DND-41 (cell line): ENCODE measurements at regions not wholly inside any gene's neighbourhood (a gene's known extent, or its start where the extent isn't known, plus 50 kb on each side); places are given as distances from the start of the nearest gene placed in this dataset.

Experiments
- ATAC-seq: fragments of 200-7000 bp; cut with Tn5 transposase; 3 replicates; pipeline ENCODE4 v1.9.1; 2021; ENCODE audit warnings: low read depth; ENCODE audit not compliant: insufficient read depth
- DNase-seq: peaks from one replicate; pipeline ENCODE4 v3.0.0-alpha.2; 2020
- H2AFZ ChIP-seq: 2 replicates; pipeline ENCODE4 v1.6.0; 2012; ENCODE audit warnings: low read depth, low read length
- H3K27ac ChIP-seq: 2 replicates; pipeline ENCODE4 v1.5.1; 2012; ENCODE audit warnings: low read length, inconsistent platforms
- H3K27me3 ChIP-seq: fragments of 200-600 bp; sonication (generic); 2 replicates; pipeline ENCODE4 v1.6.0; 2012; ENCODE audit warnings: low read length, mild to moderate bottlenecking, inconsistent platforms; ENCODE audit not compliant: insufficient read depth, poor library complexity
- H3K36me3 ChIP-seq: 2 replicates; pipeline ENCODE4 v1.5.1; 2012; ENCODE audit warnings: low read length, inconsistent platforms; ENCODE audit not compliant: insufficient read depth
- H3K4me1 ChIP-seq: 2 replicates; pipeline ENCODE4 v1.5.1; 2012; ENCODE audit warnings: mild to moderate bottlenecking, low read length; ENCODE audit not compliant: insufficient read depth
- H3K4me2 ChIP-seq: 2 replicates; pipeline ENCODE4 v1.6.0; 2012; ENCODE audit warnings: mild to moderate bottlenecking, moderate library complexity, low read length, inconsistent platforms; ENCODE audit not compliant: insufficient read depth
- H3K4me3 ChIP-seq, 2 experiments: fragments of 200-600 bp in 1 of 2; shearing (Covaris generic) in 1 of 2; 2 replicates each; pipeline ENCODE4 v1.5.1; 2012 to 2016; ENCODE audit warnings: inconsistent platforms in 2 of 2, low read length in 2 of 2, mild to moderate bottlenecking in 2 of 2, low read depth in 1 of 2, moderate library complexity in 1 of 2
- H3K79me2 ChIP-seq: 2 replicates; pipeline ENCODE4 v1.6.0; 2012; ENCODE audit warnings: low read length, inconsistent platforms; ENCODE audit not compliant: insufficient read depth
- H3K9ac ChIP-seq: 2 replicates; pipeline ENCODE4 v1.6.0; 2012; ENCODE audit warnings: low read depth, mild to moderate bottlenecking, inconsistent platforms, low read length, moderate library complexity
- H3K9me3 ChIP-seq: 2 replicates; pipeline ENCODE4 v1.5.1; 2012; ENCODE audit warnings: low read length, moderate library complexity, mild to moderate bottlenecking, inconsistent platforms; ENCODE audit not compliant: insufficient read depth, severe bottlenecking
- H4K20me1 ChIP-seq: 2 replicates; pipeline ENCODE4 v1.6.0; 2012; ENCODE audit warnings: low read length; ENCODE audit not compliant: insufficient read depth
- EZH2 ChIP-seq: IDR thresholded peaks from 3 replicates; pipeline ENCODE4 v1.6.1; 2012; ENCODE audit warnings: borderline replicate concordance, low read depth, mild to moderate bottlenecking, moderate library complexity, low read length, inconsistent platforms; ENCODE audit not compliant: severe bottlenecking
- TF ChIP-seq, protein P1 (sequence below): IDR thresholded peaks from 2 replicates; pipeline ENCODE4 v1.5.1; 2012; ENCODE audit warnings: borderline replicate concordance, low read length, moderate library complexity, mild to moderate bottlenecking; ENCODE audit not compliant: poor library complexity, severe bottlenecking; ENCODE audit errors: extremely low read depth

GRCh38 chr9:131798246-131798645, 58.4 kb upstream of the RAPGEF1 start:
- DNase-seq (no peak), ATAC-seq (no peak)
- Histone ChIP-seq H3K79me2 (no peaks in the 10 kb centered on the region), H3K4me2 (no peak overlapping the region), H2AFZ (no peak overlapping the region), H4K20me1 (peaks cover 12% of the 10 kb centered on the region; the same call in 1 of the 2 replicates), H3K4me1 (no peaks in the 10 kb centered on the region), H3K27ac (no peak overlapping the region), H3K36me3 (no peaks in the 10 kb centered on the region), H3K9ac (no peak overlapping the region), H3K27me3 (no peaks in the 10 kb centered on the region), H3K4me3 (no peak overlapping the region), H3K9me3 (no peaks in the 10 kb centered on the region)
- TF ChIP-seq, protein P1, sequence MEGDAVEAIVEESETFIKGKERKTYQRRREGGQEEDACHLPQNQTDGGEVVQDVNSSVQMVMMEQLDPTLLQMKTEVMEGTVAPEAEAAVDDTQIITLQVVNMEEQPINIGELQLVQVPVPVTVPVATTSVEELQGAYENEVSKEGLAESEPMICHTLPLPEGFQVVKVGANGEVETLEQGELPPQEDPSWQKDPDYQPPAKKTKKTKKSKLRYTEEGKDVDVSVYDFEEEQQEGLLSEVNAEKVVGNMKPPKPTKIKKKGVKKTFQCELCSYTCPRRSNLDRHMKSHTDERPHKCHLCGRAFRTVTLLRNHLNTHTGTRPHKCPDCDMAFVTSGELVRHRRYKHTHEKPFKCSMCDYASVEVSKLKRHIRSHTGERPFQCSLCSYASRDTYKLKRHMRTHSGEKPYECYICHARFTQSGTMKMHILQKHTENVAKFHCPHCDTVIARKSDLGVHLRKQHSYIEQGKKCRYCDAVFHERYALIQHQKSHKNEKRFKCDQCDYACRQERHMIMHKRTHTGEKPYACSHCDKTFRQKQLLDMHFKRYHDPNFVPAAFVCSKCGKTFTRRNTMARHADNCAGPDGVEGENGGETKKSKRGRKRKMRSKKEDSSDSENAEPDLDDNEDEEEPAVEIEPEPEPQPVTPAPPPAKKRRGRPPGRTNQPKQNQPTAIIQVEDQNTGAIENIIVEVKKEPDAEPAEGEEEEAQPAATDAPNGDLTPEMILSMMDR, result no peak
- TF ChIP-seq EZH2, result no peak

GRCh38 chr9:131794393-131794792, 54.5 kb upstream of the RAPGEF1 start:
- H2AFZ ChIP-seq, result no peak overlapping the region
- H3K4me1 ChIP-seq, result no peaks in the 10 kb centered on the region
- H3K27me3 ChIP-seq, result no peaks in the 10 kb centered on the region
- TF ChIP-seq, protein P1, result no peak
- TF ChIP-seq EZH2, result no peak
- ATAC-seq, result no peak
- no peak for DNase-seq
- H3K9ac ChIP-seq, result no peak overlapping the region
- no peak overlapping the region for H3K4me2 ChIP-seq
- H3K9me3 ChIP-seq, result no peaks in the 10 kb centered on the region
- no peak overlapping the region for H3K4me3 ChIP-seq
- H3K27ac ChIP-seq, result no peak overlapping the region
- H3K79me2 ChIP-seq, result no peaks in the 10 kb centered on the region
- no peaks in the 10 kb centered on the region for H3K36me3 ChIP-seq
- peaks cover 9% of the 10 kb centered on the region; the same call in 1 of the 2 replicates for H4K20me1 ChIP-seq

DNA sequence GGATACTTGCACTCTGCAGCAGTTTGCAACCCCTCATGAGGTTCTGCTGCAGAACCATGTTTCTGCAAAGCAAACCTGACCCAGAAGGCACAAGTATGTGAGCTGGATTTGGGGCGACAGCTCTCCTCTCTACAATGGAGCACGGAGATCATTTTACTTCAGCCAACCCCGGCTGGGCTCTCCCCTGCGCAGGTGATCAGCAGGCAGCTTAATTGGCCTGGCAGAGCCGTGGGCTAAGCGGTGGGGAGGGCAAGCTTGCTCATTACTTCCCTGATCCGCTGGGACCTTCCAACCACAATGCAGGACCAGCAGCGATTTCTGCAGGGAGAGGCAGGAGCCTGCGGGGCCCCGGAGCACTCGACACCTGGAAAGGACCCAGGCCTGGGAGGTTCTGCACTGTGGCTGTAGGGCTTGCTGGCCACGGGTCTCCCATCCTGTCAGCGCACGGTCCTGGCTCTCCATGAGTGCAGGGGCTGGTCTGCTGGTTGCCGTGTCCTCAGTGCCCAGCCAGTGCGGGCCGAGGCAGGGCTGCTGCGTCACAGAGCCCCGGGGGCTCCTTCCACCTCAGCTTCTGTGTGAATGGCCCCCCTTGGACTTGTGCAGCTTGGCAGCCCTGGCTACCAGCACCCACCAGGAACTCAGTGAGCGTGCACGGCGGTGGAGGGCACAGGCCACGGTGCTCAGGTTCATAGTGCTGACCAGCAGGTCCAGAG, 51.8 kb upstream of the RAPGEF1 start:
- no peak for DNase-seq
- H3K79me2 ChIP-seq, result no peaks in the 10 kb centered on the region
- H3K36me3 ChIP-seq, result no peaks in the 10 kb centered on the region
- H2AFZ ChIP-seq, result no peak overlapping the region
- no peak overlapping the region for H3K4me2 ChIP-seq
- H3K9ac ChIP-seq, result no peak overlapping the region
- H3K4me1 ChIP-seq, result no peaks in the 10 kb centered on the region
- TF ChIP-seq, protein P1, result no peak
- TF ChIP-seq EZH2, result no peak
- no peak for ATAC-seq
- no peaks in the 10 kb centered on the region for H3K27me3 ChIP-seq
- H4K20me1 ChIP-seq, result no peaks in the 10 kb centered on the region; the same call in 1 of the 2 replicates
- no peaks in the 10 kb centered on the region for H3K9me3 ChIP-seq
- H3K4me3 ChIP-seq, result no peak overlapping the region
- no peak overlapping the region for H3K27ac ChIP-seq
